ENCODE measurements at regions not wholly inside any gene's neighbourhood (a gene's known extent, or its start where the extent isn't known, plus 50 kb on each side); places are given as distances from the start of the nearest gene placed in this dataset.

- Histone ChIP-seq H3K4me3 (no peak overlapping the region), H3K27ac (no peak overlapping the region), H3K4me1 (no peaks in the 10 kb centered on the region), H3K36me3 (replicated peaks in 1 of 2; ENCODE audit: insufficient read depth in 1 of 2, low read depth in 2 of 2) (no peaks in the 10 kb centered on the region), H3K9me3 (no peaks in the 10 kb centered on the region), H3K27me3 (no peaks in the 10 kb centered on the region)
- 80 to 83% methylated on average over 4 of the region's 4 CpGs for WGBS, 2 donors
- ATAC-seq (no peak), DNase-seq (no peak)
- intact Hi-C loops (cut with DNase I): no loop called here
- TF ChIP-seq, protein P1, sequence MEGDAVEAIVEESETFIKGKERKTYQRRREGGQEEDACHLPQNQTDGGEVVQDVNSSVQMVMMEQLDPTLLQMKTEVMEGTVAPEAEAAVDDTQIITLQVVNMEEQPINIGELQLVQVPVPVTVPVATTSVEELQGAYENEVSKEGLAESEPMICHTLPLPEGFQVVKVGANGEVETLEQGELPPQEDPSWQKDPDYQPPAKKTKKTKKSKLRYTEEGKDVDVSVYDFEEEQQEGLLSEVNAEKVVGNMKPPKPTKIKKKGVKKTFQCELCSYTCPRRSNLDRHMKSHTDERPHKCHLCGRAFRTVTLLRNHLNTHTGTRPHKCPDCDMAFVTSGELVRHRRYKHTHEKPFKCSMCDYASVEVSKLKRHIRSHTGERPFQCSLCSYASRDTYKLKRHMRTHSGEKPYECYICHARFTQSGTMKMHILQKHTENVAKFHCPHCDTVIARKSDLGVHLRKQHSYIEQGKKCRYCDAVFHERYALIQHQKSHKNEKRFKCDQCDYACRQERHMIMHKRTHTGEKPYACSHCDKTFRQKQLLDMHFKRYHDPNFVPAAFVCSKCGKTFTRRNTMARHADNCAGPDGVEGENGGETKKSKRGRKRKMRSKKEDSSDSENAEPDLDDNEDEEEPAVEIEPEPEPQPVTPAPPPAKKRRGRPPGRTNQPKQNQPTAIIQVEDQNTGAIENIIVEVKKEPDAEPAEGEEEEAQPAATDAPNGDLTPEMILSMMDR (IDR thresholded peaks at IDR 0.05): no peak
- TF ChIP-seq POLR2A (IDR thresholded peaks at IDR 0.05): no peak
These were observed 257.6 kb upstream of the CPHXL start for GRCh38 chr16:75983741-75984381.

- no peaks in the 10 kb centered on the region for H3K27me3 ChIP-seq
- TF ChIP-seq, protein P1 (IDR thresholded peaks at IDR 0.05): no peak
- no peak for TF ChIP-seq POLR2A (IDR thresholded peaks at IDR 0.05)
These were observed 261.0 kb upstream of the CPHXL start for GRCh38 chr16:75987323-75987722.

GRCh38 chr16:75996491-75996890 is 270.2 kb upstream of the CPHXL start:
- Histone ChIP-seq H3K27ac (no peak overlapping the region), H3K4me3 (no peak overlapping the region), H3K36me3 (replicated peaks in 1 of 2; ENCODE audit: insufficient read depth in 1 of 2, low read depth in 2 of 2) (no peaks in the 10 kb centered on the region), H3K9me3 (no peaks in the 10 kb centered on the region), H3K27me3 (no peaks in the 10 kb centered on the region), H3K4me1 (no peaks in the 10 kb centered on the region)
- 74 to 83% methylated on average over 3 of the region's 3 CpGs for WGBS, 2 donors
- ATAC-seq (no peak), DNase-seq (no peak)
- TF ChIP-seq, protein P1 (IDR thresholded peaks at IDR 0.05): no peak
- TF ChIP-seq POLR2A (IDR thresholded peaks at IDR 0.05): no peak
- intact Hi-C loops (cut with DNase I): no loop called here

More at GRCh38 chr16:75987323-75987722, 261.0 kb upstream of the CPHXL start:
- no peaks in the 10 kb centered on the region for H3K4me1 ChIP-seq
- no peaks in the 10 kb centered on the region for H3K9me3 ChIP-seq
- H3K36me3 ChIP-seq (replicated peaks in 1 of 2; ENCODE audit: insufficient read depth in 1 of 2, low read depth in 2 of 2): no peaks in the 10 kb centered on the region
- 88 to 92% methylated on average over 2 of the region's 2 CpGs for WGBS, 2 donors
- ATAC-seq (no peak), DNase-seq (no peak)
- no peak overlapping the region for H3K4me3 ChIP-seq
- intact Hi-C loops (cut with DNase I): no loop called here
- H3K27ac ChIP-seq: no peak overlapping the region

DNA sequence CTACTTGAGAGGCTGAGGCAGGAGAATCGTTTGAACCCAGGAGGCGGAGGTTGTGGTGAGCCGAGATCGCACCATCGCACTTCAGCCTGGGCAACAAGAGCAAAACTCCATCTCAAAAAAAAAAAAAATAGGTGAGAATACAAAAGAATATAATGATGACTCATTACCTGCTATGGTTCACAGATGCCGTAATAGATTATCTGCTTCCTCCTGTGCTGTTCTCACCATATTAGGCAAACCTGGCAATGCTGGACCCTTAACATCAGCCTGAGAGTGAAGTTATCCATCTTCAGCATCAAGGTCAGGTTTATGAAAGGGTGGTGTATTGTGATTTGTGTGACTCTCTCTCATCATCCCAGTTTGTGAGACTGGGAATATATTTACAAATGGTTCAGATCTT is 271.3 kb upstream of the CPHXL start:
- intact Hi-C loops (cut with DNase I): no loop called here
- 84 to 93% methylated on average over 6 of the region's 6 CpGs for WGBS, 2 donors
- no peak for ATAC-seq
- TF ChIP-seq, protein P1 (IDR thresholded peaks at IDR 0.05): no peak
- no peaks in the 10 kb centered on the region for H3K36me3 ChIP-seq (replicated peaks in 1 of 2; ENCODE audit: insufficient read depth in 1 of 2, low read depth in 2 of 2)
- H3K27ac ChIP-seq: no peak overlapping the region
- no peaks in the 10 kb centered on the region for H3K9me3 ChIP-seq
- no peaks in the 10 kb centered on the region for H3K4me1 ChIP-seq
- no peak for DNase-seq
- no peaks in the 10 kb centered on the region for H3K27me3 ChIP-seq
- H3K4me3 ChIP-seq: no peak overlapping the region

GRCh38 chr16:76007645-76008044 is 269.6 kb upstream of the CNTNAP4 start:
- 82 to 94% methylated on average over 1 of the region's 1 CpG for WGBS, 2 donors
- ATAC-seq (no peak), DNase-seq (no peak)
- intact Hi-C loops (cut with DNase I): no loop called here
- Histone ChIP-seq H3K27ac (no peak overlapping the region), H3K36me3 (replicated peaks in 1 of 2; ENCODE audit: insufficient read depth in 1 of 2, low read depth in 2 of 2) (no peaks in the 10 kb centered on the region), H3K9me3 (no peaks in the 10 kb centered on the region), H3K27me3 (no peaks in the 10 kb centered on the region), H3K4me3 (no peak overlapping the region), H3K4me1 (no peaks in the 10 kb centered on the region)
- no peak for TF ChIP-seq POLR2A (IDR thresholded peaks at IDR 0.05)
- TF ChIP-seq, protein P1 (IDR thresholded peaks at IDR 0.05): no peak

All from body of pancreas (tissue), 4 donors.